H1 (cell line): ENCODE measurements at regions not wholly inside any gene's neighbourhood (a gene's known extent, or its start where the extent isn't known, plus 50 kb on each side); places are given as distances from the start of the nearest gene placed in this dataset.

Source experiments
- CTCF ChIA-PET: fragments of 300-600 bp; sonication (Branson Sonifier 250); formaldehyde crosslinking; loops from one replicate; lab custom pipeline; 2021; ENCODE audit not compliant: partially characterized antibody; lab: Charles Lee
- POLR2A ChIA-PET: fragments of 300-600 bp; sonication (Branson Sonifier 250); formaldehyde crosslinking; loops from one replicate; lab custom pipeline; 2021; ENCODE audit warnings: inconsistent platforms; ENCODE audit not compliant: partially characterized antibody; lab: Charles Lee
- DNase-seq, 2 experiments: peaks; one replicate each; pipeline versions ENCODE4 v3.0.0 to v3.0.0-alpha.2; 2010 to 2022; ENCODE audit warnings: low spot score in 2 of 2, low read depth in 1 of 2, mixed read lengths in 1 of 2
- FAIRE-seq: peaks from 2 replicates; lab custom pipeline; 2011; peaks lifted over from hg19 to GRCh38; lab: Jason Lieb, UNC
- H2AFZ ChIP-seq: 2 replicates; pipeline ENCODE4 v1.8.1; 2012; ENCODE audit warnings: low read length, inconsistent platforms
- H2AK5ac ChIP-seq: 2 replicates; pipeline ENCODE4 v1.6.1; 2013; ENCODE audit warnings: low read depth, low read length
- H2BK120ac ChIP-seq: replicated peaks from 2 replicates; pipeline ENCODE3; 2013; ENCODE audit warnings: low read depth, low read length, inconsistent platforms
- H2BK12ac ChIP-seq: 2 replicates; pipeline ENCODE4 v1.6.1; 2013; ENCODE audit warnings: low read depth, low read length
- H2BK15ac ChIP-seq: 2 replicates; pipeline ENCODE4 v1.6.1; 2013; ENCODE audit warnings: low read length
- H2BK20ac ChIP-seq: 2 replicates; pipeline ENCODE4 v1.6.1; 2013; ENCODE audit warnings: low read length
- H2BK5ac ChIP-seq: 2 replicates; pipeline ENCODE4 v1.6.1; 2013; ENCODE audit warnings: low read depth, low read length
- H3K14ac ChIP-seq: 2 replicates; pipeline ENCODE4 v1.6.1; 2013; ENCODE audit warnings: inconsistent platforms; ENCODE audit not compliant: insufficient read length
- H3K18ac ChIP-seq: 2 replicates; pipeline ENCODE4 v1.6.1; 2013; ENCODE audit warnings: low read length; ENCODE audit errors: extremely low read depth
- H3K23ac ChIP-seq: 2 replicates; pipeline ENCODE4 v1.6.1; 2013; ENCODE audit warnings: inconsistent platforms; ENCODE audit not compliant: insufficient read length
- H3K23me2 ChIP-seq: 2 replicates; pipeline ENCODE4 v1.6.1; 2013; ENCODE audit warnings: low read depth, low read length
- H3K27ac ChIP-seq: 2 replicates; pipeline ENCODE4 v1.6.1; 2011; ENCODE audit warnings: low read depth, low read length, inconsistent platforms
- H3K27me3 ChIP-seq, 4 experiments: replicated peaks in 1 of 4; 1 replicate in 1 of 4; 2 replicates in 3 of 4; pipeline versions ENCODE4 v1.6.1 to v1.8.1; 2011 to 2013; ENCODE audit warnings: low read length in 3 of 4, mild to moderate bottlenecking in 3 of 4, inconsistent platforms in 2 of 4, mixed read lengths in 2 of 4, moderate library complexity in 1 of 4; ENCODE audit not compliant: control insufficient read depth in 3 of 4, insufficient read depth in 3 of 4; ENCODE audit errors: extremely low read depth in 1 of 4
- H3K36me3 ChIP-seq, 4 experiments: 2 replicates each; pipeline versions ENCODE4 v1.6.1 to v1.8.1; 2011 to 2013; ENCODE audit warnings: mild to moderate bottlenecking in 4 of 4, low read length in 3 of 4, moderate library complexity in 2 of 4, control low read depth in 1 of 4, inconsistent platforms in 1 of 4; ENCODE audit not compliant: insufficient read depth in 4 of 4, control insufficient read depth in 2 of 4
- H3K4ac ChIP-seq: replicated peaks from 2 replicates; pipeline ENCODE3; 2013; ENCODE audit warnings: low read length, low read depth, mixed read lengths, inconsistent platforms; ENCODE audit not compliant: insufficient read length
- H3K4me1 ChIP-seq, 4 experiments: replicated peaks in 1 of 4; 1 replicate in 1 of 4; 2 replicates in 3 of 4; pipeline versions ENCODE4 v1.6.1 to v1.8.1; 2011 to 2013; ENCODE audit warnings: low read length in 3 of 4, inconsistent platforms in 2 of 4, mixed read lengths in 1 of 4; ENCODE audit not compliant: insufficient read depth in 4 of 4, control insufficient read depth in 3 of 4
- H3K4me2 ChIP-seq, 2 experiments: 2 replicates each; pipeline versions ENCODE4 v1.6.1 to v1.8.1; 2011 to 2013; ENCODE audit warnings: low read depth in 2 of 2, low read length in 2 of 2, control low read depth in 1 of 2, inconsistent platforms in 1 of 2, mild to moderate bottlenecking in 1 of 2; ENCODE audit not compliant: insufficient read depth in 1 of 2
- H3K4me3 ChIP-seq, 4 experiments: fragments of 200-600, 300-600 bp in 1 of 4; sonication (generic), shearing (Covaris generic), sonication (Bioruptor Twin) in 1 of 4; 2 replicates each; pipeline versions ENCODE4 v1.5.1 to v1.8.1; 2011 to 2016; ENCODE audit warnings: low read length in 4 of 4, low read depth in 3 of 4, control low read depth in 2 of 4, inconsistent platforms in 2 of 4, mild to moderate bottlenecking in 2 of 4, mixed read lengths in 1 of 4, moderate library complexity in 1 of 4; ENCODE audit not compliant: insufficient read depth in 2 of 4; ENCODE audit errors: extremely low read depth in 1 of 4
- H3K56ac ChIP-seq: replicated peaks from 2 replicates; pipeline ENCODE3; 2013; ENCODE audit warnings: low read depth, mild to moderate bottlenecking, mixed read lengths, low read length, inconsistent platforms; ENCODE audit not compliant: insufficient read length
- H3K79me1 ChIP-seq: 2 replicates; pipeline ENCODE4 v1.6.1; 2013; ENCODE audit warnings: low read depth, low read length, control low read depth
- H3K79me2 ChIP-seq, 2 experiments: 2 replicates each; pipeline versions ENCODE4 v1.6.1 to v1.8.1; 2012 to 2013; ENCODE audit warnings: low read length in 2 of 2, mild to moderate bottlenecking in 2 of 2, inconsistent platforms in 1 of 2; ENCODE audit not compliant: insufficient read depth in 2 of 2, control insufficient read depth in 1 of 2
- H3K9ac ChIP-seq, 4 experiments: replicated peaks in 1 of 4; 1 replicate in 1 of 4; 2 replicates in 3 of 4; pipeline versions ENCODE4 v1.6.1 to v1.8.1; 2011 to 2013; ENCODE audit warnings: low read depth in 3 of 4, low read length in 3 of 4, control low read depth in 2 of 4, mild to moderate bottlenecking in 2 of 4, moderate library complexity in 2 of 4, inconsistent platforms in 1 of 4; ENCODE audit errors: extremely low read depth in 1 of 4
- H3K9me3 ChIP-seq, 2 experiments: 2 replicates each; pipeline versions ENCODE4 v1.6.1 to v1.8.1; 2012 to 2013; ENCODE audit warnings: mild to moderate bottlenecking in 2 of 2, moderate library complexity in 2 of 2, control low read depth in 1 of 2, inconsistent platforms in 1 of 2, low read depth in 1 of 2, low read length in 1 of 2, mixed read lengths in 1 of 2; ENCODE audit not compliant: insufficient read depth in 2 of 2
- H4K20me1 ChIP-seq, 2 experiments: replicated peaks in 1 of 2; 2 replicates each; pipeline versions ENCODE3 to v1.8.1; 2011 to 2013; ENCODE audit warnings: inconsistent platforms in 2 of 2, low read length in 2 of 2, mild to moderate bottlenecking in 1 of 2; ENCODE audit not compliant: insufficient read depth in 2 of 2, control insufficient read depth in 1 of 2
- H4K5ac ChIP-seq: 2 replicates; pipeline ENCODE4 v1.6.1; 2013; ENCODE audit warnings: low read length, low read depth, mixed read lengths, inconsistent platforms; ENCODE audit not compliant: insufficient read length
- H4K8ac ChIP-seq: 2 replicates; pipeline ENCODE4 v1.8.0; 2013; ENCODE audit warnings: mild to moderate bottlenecking, moderate library complexity, low read length, inconsistent platforms; ENCODE audit not compliant: insufficient read depth; ENCODE audit errors: extremely low read depth
- H4K91ac ChIP-seq: replicated peaks from 2 replicates; pipeline ENCODE3; 2013; ENCODE audit warnings: low read length, mixed read lengths, inconsistent platforms; ENCODE audit not compliant: insufficient read length
- ATF3 ChIP-seq: IDR thresholded peaks from 2 replicates; pipeline ENCODE4 v1.6.1; 2011; ENCODE audit warnings: low read depth, mild to moderate bottlenecking, low read length; ENCODE audit not compliant: insufficient read depth
- CHD2 ChIP-seq: IDR thresholded peaks from 2 replicates; pipeline ENCODE4 v1.6.1; 2012; ENCODE audit warnings: low read length, improper control_type of control experiment
- KDM5A ChIP-seq: fragments of 200-600 bp; IDR thresholded peaks from 2 replicates; pipeline ENCODE4 v1.7.1; 2012; ENCODE audit warnings: mild to moderate bottlenecking, low read length, inconsistent platforms, mixed read lengths
- RNF2 ChIP-seq: fragments of 200-900, 300-1000 bp; sonication (generic); IDR thresholded peaks from 2 replicates; pipeline ENCODE4 v1.7.1; 2016; ENCODE audit warnings: borderline replicate concordance, low read depth, mild to moderate bottlenecking, antibody characterized with exemption, low read length; ENCODE audit not compliant: poor library complexity, severe bottlenecking; ENCODE audit errors: missing control alignments
- SAP30 ChIP-seq: fragments of 300-600 bp; sonication (generic); IDR thresholded peaks from 2 replicates; pipeline ENCODE4 v1.7.1; 2012; ENCODE audit warnings: low read length, moderate library complexity, mild to moderate bottlenecking, inconsistent platforms; ENCODE audit not compliant: insufficient read depth, insufficient replicate concordance

- Histone ChIP-seq H2BK20ac (no peak overlapping the region), H2AFZ (no peak overlapping the region), H3K14ac (no peak overlapping the region), H3K79me1 (no peaks in the 10 kb centered on the region), H3K23ac (no peak overlapping the region), H4K91ac (no peak overlapping the region), H3K9ac (no peak overlapping the region), H2BK12ac (no peak overlapping the region), H3K4ac (no peak overlapping the region), H3K4me1 (no peaks in the 10 kb centered on the region), H3K4me2 (no peak overlapping the region), H3K56ac (no peak overlapping the region), H3K18ac (no peak overlapping the region), H2BK120ac (no peak overlapping the region), H3K36me3 (no peaks in the 10 kb centered on the region), H2BK5ac (no peak overlapping the region), H3K79me2 (no peaks in the 10 kb centered on the region), H3K27me3 (no peaks in the 10 kb centered on the region), H4K8ac (no peak overlapping the region), H4K20me1 (no peaks in the 10 kb centered on the region), H3K23me2 (no peaks in the 10 kb centered on the region), H3K4me3 (no peak overlapping the region), H2AK5ac (no peak overlapping the region), H2BK15ac (no peak overlapping the region), H3K9me3 (no peaks in the 10 kb centered on the region), H3K27ac (no peak overlapping the region), H4K5ac (no peak overlapping the region)
- POLR2A ChIA-PET: no interaction called here
- CTCF ChIA-PET: no interaction called here
- DNase-seq: no peak
- no peak for TF ChIP-seq ATF3
- TF ChIP-seq CHD2: no peak
- TF ChIP-seq RNF2: no peak
- no peak for TF ChIP-seq SAP30
- no peak for TF ChIP-seq KDM5A
- FAIRE-seq: no peak
These were observed 592.3 kb downstream of the DCDC2C start for GRCh38 chr2:4295680-4296079.
